Left hindlimb (tissue), 1 donor: ENCODE measurements at regions not wholly inside any gene's neighbourhood (a gene's known extent, or its start where the extent isn't known, plus 50 kb on each side); places are given as distances from the start of the nearest gene placed in this dataset.

Experiments
- DNase-seq: peaks from one replicate; pipeline ENCODE4 v3.0.0-alpha.2; 2018

DNA sequence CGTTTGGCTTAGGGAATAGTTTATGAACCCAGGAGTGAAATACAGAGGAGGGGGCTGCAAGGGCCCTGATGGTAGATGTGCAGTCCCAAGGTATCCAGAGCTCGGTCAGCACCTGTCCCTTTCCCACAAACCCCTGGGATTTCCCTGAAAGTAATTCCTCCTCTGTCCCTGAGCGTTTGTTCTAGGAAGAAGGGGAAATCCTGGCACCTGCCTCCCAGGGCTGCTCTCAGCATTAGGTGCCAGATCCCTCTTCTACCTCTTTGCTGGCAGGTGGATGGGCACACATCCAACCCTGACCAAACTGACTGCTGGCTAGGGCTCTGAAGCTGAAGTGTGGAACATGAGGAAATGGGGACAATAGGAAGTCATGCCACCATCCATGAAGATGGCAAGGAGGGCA is 824.0 kb downstream of the SLC4A3 start:
- no peak for DNase-seq

GRCh38 chr2:220452561-220452960 is 825.1 kb downstream of the SLC4A3 start:
- DNase-seq: no peak

DNA sequence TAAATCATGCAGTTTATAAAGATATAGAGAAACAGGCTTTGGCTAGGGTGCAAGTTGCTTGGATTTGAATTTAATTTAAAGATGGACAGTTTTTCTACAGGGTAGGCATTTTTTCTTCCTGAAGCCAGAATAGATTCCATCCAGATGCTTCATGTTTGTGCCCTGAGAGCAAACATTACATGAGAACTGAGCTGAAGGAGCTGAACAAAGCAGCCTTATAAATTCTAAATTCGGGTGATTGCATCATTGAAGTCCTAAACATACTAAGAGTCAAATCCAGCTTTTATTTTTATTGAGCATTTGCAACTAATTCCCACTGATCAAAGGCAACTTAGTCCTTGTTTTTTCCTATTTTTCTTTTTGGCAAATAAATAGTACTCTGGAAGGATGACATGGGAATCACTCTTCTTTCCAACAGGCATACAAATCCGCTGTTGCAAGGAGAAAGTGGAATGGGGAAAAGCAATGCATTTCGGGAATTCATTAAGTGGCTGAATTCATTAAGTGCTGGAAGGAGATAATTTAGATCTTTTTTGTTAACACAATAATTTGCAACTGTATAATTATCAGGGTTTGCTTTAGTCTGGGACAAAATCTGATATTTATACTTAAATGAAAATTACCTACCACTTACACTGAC is 828.0 kb downstream of the SLC4A3 start:
- DNase-seq: no peak

DNA sequence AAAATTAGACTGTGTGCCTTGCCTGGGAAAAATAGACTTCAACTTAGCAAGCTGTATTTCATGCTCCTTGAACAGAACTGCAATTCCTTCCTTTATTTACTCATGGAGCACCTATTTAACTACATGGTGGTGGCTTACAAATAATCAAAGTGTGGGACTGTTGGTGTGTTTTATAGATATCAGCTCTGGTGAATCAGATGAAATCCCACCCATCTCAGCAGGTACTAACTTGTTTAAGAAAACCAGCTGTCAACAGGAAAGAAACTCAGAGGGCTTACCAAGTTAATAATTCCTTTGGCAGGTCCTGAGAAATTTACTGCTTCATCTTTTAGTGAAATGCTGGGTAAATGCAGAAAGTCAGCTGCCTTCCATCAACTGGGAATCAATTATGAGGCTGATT is 830.6 kb downstream of the SLC4A3 start:
- DNase-seq: no peak

GRCh38 chr2:220460257-220460985 is 833.0 kb downstream of the SLC4A3 start:
- DNase-seq: no peak

DNA sequence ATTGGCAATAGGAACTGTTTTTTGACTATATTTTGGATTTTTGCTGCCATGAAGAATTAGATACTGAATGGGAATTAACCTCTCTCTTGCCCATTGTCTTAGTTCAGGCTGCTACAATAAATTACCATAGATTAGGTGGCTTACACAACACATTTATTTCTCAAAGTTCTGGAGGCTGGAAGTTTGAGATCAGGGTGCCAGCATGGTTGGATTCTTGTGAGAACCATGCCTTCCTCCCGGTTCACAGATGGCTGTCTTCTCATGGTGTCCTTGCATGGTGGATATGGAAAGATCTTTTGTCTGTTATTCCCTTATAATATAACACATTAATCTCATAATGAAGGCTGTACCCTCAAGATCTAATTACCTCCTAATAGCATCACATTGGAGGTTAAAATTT is 836.4 kb downstream of the SLC4A3 start:
- no peak for DNase-seq

GRCh38 chr2:220465700-220466099 is 838.3 kb downstream of the SLC4A3 start:
- peak; percentile 33 for DNase-seq

GRCh38 chr2:220466251-220466691 is 838.8 kb downstream of the SLC4A3 start:
- DNase-seq: no peak

- DNase-seq: no peak
These were observed 841.8 kb downstream of the SLC4A3 start for GRCh38 chr2:220469201-220469600.

GRCh38 chr2:220473611-220474010 is 846.2 kb downstream of the SLC4A3 start:
- DNase-seq: no peak

GRCh38 chr2:220476877-220477276 is 849.4 kb downstream of the SLC4A3 start:
- DNase-seq: no peak

DNA sequence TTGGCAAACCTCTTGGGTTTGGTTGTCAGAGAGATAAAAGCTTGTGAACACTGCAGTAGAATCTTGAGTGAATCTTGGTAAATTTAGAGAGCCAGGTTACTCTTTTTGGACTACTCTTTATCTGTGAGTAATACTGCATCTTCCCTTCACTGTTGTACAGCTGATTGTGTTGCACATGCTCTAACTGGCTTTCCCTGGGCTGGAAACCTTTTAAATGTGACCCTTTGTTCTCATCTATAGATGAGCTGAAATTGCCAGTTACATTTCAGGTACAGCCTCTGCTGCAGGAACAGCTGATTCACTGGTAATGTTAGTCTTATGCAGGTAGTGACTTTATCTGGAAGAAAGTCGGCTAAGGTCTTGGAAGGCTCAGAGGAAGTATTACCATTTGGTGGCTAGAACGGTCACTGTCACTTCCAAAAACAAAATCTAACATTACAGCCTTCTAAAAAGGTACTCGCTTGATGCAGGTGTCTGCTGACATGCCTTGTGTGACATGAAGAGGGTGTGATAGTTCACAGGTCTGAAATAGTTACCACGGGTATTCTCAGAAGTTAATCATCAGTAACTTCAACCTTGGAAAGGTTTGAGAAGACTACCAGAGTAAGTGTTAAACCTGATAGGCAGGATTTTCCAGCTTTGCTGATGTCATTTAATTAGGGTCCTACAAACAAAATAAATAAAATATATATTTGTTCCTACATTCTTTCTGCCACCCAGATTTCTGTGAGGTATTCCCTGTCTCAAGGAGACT is 851.1 kb downstream of the SLC4A3 start:
- no peak for DNase-seq

- DNase-seq: no peak
These were observed 855.3 kb downstream of the SLC4A3 start for GRCh38 chr2:220482716-220483115.

- DNase-seq: no peak
These were observed 861.7 kb downstream of the SLC4A3 start for GRCh38 chr2:220489121-220489520.

DNA sequence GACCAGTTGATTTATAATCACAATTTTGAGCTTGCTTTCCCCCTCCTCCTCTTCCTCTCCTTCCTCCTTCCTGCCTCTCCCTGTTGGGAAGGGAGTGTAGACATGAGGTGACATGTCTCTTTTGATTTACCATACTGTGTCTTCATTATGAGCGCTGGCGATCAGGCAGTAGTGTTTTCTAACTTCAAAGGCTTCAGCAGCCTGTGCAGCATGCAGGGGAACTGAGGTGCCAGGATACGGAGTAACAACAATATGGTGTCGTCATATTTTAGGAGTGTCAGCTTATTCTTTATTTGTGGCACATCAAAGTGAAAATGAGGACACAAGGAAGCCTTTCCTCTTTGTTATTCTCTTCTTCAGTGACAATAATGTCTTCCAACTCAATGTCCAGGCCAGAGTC is 864.2 kb downstream of the SLC4A3 start:
- no peak for DNase-seq

DNA sequence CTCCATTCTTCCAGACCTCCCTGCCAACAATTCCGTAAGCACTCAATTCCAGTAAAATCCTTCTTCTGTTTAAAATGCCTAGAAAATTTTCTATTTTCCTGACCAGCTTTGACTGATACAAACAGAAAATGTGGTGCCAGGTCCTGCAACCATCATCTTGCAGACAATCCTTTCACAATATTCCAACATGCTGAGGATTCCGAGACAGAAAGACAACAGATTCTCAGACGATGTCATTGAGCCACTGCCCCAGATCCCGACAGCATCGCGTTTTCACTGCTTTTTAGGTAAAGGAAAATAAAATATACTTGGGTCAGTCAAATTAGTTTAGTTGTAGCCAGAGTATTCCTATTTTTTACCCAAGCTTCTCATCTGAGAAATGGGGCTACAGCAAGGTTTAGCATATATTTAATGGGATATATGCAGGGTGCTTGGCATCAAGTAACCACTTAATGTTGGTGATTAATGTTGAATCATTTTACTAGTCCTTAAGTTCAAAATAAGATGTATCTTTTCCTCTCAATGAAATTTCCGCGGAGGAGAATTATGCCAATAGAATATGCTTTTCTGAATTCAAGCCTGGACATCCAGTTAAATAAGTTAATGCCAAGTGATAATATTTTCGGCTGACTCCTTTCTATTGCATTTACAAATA is 866.6 kb downstream of the SLC4A3 start:
- DNase-seq: no peak

DNA sequence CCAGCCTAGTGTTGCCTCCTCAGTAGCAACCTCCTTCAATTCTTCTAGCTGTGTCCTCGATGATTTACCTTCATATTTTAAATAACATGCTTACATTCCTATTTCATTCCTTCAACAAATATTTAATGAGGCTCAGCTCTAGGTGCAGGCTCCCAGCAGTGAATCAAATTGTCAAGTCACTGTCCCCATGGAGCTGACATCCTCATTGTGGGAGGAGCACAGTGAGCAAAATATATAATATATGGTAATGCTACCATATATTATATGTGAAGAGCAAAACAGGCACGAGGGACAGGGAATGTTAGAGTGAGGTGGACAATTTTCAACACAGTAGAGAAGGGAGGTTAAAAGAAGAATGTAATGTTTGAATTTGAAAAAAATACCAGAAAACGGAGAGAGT is 869.1 kb downstream of the SLC4A3 start:
- no peak for DNase-seq

DNA sequence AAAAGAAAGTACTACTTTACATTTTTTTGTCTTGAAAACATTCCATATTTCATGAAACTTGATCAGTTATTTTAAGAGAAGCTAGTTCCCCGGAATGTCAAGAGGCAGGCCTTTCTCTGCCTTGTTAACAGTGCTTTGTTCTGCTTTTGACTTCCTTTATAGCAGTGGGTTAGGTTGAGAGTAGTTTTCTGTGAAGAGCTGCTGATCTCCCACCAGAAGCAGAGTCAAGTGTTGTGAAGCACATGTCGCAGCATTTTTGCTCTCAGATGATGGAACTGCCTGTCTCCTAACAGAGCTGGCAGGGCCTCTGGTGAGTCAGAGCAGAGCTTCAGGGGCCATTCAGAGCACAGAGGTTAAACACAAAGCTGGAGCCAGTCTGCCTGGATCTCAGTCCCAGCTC is 871.8 kb downstream of the SLC4A3 start:
- no peak for DNase-seq

- DNase-seq: no peak
These were observed 875.1 kb downstream of the SLC4A3 start for GRCh38 chr2:220502539-220502938.

DNA sequence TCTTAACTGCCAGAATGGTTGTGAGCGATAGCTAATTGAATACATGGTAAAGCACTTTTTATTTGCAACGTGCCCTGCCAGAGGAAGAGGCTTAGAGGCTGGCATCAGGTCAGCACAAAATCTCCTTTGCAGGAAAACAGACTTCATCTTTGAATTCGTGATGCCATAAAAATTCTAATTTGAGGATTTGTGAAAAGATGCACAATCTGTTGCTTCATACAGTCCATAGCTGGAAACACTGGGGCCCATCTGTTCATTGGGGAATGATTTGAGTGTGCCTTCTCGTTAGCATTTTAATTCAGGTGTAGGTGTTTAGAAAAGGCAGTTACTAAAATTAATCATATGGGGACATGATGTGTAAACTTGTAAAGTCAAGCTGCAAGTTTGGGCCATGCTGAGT is 876.0 kb downstream of the SLC4A3 start:
- DNase-seq: no peak

GRCh38 chr2:220504938-220505503 is 877.6 kb downstream of the SLC4A3 start:
- no peak for DNase-seq

DNA sequence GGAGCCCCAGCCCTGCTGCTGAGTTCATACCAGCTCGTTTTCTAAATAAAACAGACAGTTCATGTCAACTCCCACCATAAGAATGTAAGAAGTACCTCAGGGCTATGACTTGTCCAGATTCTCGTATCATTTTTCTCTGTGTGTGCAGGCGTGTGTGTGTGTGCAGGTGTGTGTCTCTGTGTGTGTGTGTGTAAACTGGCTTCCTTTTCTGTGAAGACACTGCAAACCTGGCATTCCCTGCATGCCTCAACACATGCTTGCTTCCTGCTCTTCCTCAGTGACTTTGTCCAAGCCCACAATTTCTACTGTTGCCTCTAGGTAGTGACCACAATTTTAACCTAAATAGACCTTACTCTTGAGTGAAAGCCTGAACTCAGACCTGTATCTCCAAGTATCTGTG is 879.0 kb downstream of the SLC4A3 start:
- DNase-seq: no peak

DNA sequence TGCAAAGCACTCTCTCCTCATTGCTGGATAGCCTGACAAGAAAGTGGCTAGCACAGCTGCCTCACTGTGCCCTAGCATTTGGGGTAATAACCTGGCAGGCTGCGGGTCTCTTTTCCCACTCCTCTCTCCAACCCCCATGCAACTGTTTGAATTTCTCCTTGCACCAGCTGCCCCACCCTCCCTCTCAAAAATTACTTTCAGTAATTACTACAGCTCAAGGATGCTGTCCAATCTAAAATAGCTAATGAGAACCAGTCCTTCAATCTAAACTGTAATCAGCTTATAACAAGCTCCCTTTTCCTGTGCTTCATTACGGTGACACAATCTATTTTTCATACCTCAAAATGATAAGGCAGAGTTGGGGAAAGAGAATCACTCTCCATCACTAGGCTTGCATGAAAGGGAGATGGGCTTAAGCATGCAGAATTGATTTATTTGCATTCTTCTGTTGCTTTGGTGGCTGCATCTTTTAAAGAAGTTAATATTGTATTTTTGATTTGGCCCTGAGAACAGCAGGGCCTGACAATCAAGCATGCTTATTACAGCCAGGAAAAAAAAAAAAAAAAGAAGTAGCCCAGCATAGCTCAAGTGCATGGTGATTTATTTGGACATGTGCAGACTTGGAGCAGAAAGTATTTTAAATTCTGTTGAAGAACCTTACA is 881.8 kb downstream of the SLC4A3 start:
- DNase-seq: no peak
